ENCODE measurements at regions not wholly inside any gene's neighbourhood (a gene's known extent, or its start where the extent isn't known, plus 50 kb on each side); places are given as distances from the start of the nearest gene placed in this dataset.

GRCh38 chr5:74113196-74113540, 487.2 kb downstream of the ARHGEF28 start:
- DNase-seq = no peak

- DNase-seq = no peak
Observed at GRCh38 chr5:74112372-74113195, 486.6 kb downstream of the ARHGEF28 start.

DNA sequence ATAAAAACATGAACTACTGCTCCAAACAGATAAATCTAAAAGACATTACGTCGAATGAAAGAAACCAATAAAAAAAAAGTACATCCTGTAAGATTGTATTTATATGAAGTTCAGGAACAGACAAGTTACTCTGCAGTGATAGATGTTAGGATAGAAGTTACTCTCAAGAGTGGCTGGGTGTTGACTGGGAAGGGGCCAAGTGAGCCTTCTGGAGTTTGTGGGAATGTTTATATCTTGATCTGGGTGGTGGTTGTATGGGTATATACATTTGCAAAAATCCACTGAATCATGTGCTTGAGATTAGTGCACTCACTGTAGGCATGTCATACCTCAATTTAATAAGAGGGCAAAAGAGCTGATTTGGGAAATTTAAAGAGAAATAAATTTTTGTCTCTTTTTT, 485.8 kb downstream of the ARHGEF28 start:
- DNase-seq = no peak

DNA sequence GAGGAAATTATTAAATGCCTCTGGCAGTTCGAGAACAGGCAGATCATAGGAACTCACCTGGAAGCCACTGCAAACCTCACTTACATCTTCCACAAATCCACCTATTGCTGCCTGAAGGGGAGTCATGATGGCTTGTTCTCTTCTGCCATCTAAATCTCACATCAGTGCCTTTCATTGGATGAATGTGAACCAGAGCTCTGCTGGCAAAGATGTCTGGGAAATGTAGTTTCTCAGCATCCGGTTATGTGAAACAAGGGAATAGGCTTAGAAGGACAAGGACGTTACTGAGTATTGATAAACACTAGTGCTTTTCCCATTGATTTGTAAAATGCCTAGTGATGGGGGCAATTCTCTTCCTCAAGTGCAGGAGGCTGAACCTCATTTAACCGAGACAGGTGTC, 483.3 kb downstream of the ARHGEF28 start:
- no peak for DNase-seq

- DNase-seq = no peak
Observed at GRCh38 chr5:74107899-74108298, 481.9 kb downstream of the ARHGEF28 start.

DNA sequence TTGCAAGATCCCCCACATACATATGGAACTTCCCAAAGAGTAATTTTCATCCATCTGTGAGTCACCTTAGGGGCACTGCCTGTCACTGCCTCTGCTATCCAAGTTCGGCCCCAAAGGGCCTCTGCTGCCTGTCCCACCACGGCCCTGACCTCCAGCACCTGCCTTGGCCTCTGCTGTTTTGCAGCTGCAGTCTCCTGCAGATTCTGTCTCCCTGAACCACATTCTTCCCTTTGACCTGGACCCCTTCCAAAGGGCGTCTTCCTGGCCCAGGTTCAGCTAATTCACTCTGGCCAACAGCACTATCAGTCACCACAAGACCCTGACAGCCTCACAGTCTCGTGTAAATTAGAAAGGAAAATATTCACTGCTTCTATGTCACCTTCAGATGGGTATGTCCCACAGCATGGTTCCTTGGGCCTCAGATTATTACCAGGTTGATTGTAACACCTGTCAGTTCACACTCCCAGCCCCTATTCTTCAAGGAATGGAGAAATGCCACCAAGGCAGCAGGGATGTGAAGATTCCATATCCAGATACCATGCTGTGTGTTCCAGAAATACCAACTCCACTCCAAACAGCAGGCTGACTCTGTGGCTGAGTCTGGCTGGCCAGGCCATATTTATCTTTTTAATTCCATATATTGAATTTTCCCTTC, 479.3 kb downstream of the ARHGEF28 start:
- DNase-seq = no peak

DNA sequence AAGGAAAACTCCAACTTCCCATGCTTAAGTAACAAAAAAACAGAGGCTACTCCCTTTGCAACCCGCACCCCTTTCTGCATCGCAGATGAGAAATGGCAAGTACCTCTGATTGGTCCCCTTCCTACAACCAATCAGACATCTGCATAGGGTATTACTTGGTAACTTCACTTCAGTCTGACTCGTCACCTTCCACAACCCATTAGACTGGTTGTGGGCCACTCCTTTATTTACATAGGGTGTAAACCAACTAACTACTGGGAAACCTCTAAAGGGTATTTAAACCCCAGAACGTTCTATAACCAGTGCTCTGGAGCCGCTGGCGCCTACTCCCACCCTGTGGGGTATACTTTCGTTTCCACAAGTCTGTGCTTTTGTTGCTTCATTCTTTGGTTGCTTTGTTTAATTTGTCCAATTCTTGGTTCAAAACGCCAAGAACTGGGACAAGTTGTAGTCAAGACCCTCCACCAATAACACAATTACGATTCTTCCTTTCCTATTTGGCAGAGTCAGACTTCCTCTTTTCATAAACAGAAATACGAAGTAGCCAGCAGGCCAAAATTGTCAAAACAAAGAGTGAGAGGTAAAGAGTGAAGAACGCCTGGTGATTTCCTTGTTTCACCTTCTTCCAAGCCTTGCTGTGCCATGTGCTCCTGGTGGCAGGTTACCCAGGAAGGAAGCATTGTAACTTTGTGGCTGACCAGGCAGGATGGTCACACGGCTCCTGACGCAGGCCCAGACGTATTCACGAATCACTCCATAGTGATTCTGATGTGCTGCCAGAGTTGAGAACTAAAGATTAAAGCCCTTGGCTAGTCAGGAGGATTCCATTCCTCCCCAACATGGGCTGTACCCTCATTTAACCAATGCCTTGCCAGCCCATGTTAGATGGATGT, 477.4 kb downstream of the ARHGEF28 start:
- DNase-seq = no peak

- DNase-seq = no peak
Observed at GRCh38 chr5:74100268-74100665, 474.3 kb downstream of the ARHGEF28 start.

DNA sequence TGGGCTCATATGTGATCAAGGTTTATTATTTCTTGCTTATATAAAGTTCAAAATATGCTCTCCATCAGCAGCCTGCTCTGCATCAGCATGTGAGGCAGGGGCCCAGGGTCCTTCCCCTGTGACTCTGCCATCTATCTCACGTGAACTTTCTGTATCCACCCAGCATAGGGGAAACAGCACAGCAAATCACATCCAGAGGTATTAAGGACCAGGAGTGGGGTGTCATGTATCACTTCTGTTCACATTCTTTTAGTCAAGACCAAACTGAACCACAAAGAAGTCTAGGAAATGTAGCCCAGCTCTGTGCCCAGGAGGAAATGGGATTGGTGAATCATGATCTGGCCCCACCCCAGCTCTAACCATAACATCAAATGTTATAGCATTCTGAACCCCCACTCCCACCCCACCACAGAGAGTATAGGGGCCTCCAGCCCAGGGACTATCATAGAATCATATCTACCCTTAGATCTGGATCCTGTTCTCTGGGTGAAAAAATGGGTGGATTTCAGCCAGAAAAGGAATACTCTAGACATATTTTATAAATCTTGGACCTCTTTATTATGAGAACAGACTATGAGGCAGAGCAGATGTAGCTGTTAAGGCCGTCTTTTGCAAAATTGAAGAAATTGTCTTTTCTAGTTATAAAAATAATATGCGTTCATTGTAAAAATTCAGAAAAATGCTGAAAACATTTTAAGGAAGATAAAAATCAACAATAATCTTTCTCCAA, 473.7 kb downstream of the ARHGEF28 start:
- no peak for DNase-seq

DNA sequence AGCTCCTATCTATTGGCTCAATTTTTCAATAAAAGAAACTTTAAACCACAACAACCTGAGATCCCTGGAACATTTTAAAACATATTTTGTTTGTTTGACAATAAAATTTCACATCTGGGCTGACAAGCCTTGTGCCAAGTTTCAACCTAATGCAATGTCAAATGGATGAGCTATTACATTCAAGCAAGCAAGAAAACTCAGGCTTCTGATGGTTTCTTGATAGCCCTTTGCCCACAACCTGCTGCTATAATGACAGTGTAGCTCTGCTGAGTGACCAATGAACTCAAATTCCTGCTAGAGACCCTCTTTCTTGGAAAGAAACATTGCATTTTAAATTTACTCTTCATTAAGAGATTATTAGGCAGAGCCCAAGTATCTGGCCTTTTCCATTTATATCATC, 472.9 kb downstream of the ARHGEF28 start:
- DNase-seq = no peak

- no peak for DNase-seq
Observed at GRCh38 chr5:74098456-74098855, 472.5 kb downstream of the ARHGEF28 start.

DNA sequence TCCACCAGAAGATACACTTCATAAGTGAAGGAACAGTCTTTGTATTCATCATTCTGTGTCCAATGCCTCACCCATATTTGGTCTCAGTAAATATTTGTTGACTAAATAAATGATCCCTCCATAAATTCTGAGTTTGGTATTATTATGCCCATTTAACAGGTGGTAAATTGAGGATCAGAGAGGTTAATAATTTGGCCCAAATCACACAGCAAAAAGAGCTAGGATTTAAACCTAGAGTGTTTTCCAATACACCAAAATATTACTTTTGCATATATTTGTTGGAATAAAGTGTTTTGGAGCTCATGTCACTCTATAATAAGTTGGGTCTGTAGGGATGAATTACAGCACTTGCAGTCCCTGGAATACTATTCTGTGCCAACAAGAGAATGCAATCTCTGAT, 470.3 kb downstream of the ARHGEF28 start:
- no peak for DNase-seq

DNA sequence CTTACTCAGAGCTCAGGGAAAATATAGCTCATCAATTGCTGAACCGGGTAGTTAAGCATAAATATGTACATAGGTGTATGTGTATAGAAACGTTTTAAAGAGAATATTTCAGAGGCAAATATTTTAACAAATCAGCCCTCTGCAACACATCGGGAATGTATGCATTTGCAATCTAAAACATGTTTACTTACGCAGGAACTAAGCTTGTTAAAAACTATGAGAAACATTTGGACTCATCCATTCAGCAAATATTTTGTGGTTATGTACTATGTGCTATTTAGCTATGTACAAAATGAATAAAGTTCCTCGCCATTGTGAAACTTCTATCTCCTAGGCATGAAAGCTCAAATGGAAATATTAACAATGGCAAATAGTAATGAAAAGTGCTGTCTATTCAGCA, 469.9 kb downstream of the ARHGEF28 start:
- DNase-seq = peak; percentile 84

- DNase-seq = no peak
Observed at GRCh38 chr5:74094782-74095108, 468.7 kb downstream of the ARHGEF28 start.

DNA sequence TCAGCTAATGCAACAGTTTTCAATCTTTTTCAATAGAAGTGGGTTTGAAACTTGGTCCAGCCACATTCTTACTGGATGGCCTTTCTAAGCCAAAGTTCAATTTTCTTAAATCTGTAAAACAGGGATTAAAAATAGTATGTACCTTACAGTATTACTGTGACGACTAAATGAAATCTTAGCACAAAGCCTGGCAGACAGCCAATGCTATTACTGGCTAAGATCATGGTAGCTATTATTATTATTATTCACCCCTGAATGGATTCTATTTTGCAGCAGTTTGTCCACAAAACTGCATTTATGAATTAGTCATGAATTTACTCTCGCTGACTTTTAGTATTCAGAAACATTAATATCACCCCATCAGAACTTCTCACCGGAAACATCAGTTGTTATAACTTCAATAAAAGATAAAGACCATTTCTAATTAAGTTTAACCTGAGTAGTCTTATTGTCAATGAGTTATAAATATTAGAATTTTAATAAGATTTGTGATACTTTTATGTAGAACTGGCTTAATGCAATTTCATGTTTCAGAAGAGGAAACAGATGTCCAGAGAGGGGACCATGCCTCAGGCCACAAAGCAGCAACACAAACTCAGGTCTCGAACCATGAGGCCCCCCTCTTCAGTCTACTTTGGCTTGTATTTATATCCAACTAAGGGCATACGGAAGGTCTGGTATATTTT, 468.2 kb downstream of the ARHGEF28 start:
- no peak for DNase-seq

GRCh38 chr5:74093561-74093960, 467.6 kb downstream of the ARHGEF28 start:
- DNase-seq = peak; percentile 8

DNA sequence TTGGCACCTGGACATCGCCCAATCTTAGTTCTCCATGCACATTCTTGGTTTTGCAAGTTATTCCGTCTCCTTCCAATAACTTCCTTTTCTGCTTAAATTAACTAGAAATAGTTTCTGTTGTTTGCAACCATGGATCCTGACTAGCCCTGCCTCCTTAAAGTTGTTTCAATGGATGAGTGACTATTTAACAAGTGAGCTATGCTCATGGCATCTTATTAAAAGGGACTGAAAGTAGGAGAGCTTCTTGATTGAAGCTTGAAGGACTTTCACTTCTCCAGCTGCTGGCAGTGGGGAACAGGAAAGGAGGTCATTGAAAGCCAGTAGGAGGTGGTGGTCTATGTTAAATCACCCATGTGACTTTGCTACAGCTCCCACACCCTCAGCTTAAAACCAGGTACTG, 466.8 kb downstream of the ARHGEF28 start:
- no peak for DNase-seq

- no peak for DNase-seq
Observed at GRCh38 chr5:74085782-74086181, 459.8 kb downstream of the ARHGEF28 start.

DNA sequence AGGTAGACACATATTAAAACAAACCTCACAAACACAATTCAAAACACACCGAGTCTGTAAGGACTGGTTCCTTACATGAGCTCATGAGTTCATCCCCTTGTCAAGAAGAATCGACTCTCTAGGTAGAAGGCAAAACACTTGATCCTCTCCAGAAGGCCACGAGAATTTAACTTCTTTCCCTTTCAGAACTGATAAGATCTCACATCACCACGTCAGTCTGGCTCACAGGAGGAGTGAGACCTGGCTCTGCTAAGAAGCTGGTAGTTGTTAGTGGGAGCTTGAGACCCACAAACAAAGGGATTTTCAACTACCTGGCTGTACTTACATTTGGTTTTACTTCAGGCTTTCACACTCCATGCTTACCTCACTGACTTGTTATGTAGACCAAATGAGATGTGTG, 459.2 kb downstream of the ARHGEF28 start:
- no peak for DNase-seq

GRCh38 chr5:74083096-74083791, 457.2 kb downstream of the ARHGEF28 start:
- no peak for DNase-seq

GRCh38 chr5:74082512-74083055, 456.6 kb downstream of the ARHGEF28 start:
- DNase-seq = no peak
